ENCODE measurements at regions not wholly inside any gene's neighbourhood (a gene's known extent, or its start where the extent isn't known, plus 50 kb on each side); places are given as distances from the start of the nearest gene placed in this dataset.

GRCh38 chr9:81395676-81396054 lies 293.7 kb downstream of the TLE1 start:
- intact Hi-C loops (cut with micrococcal nuclease; ENCODE audit: unreplicated experiment) = no loop called here
- H3K36me3 ChIP-seq (ENCODE audit: low read depth) = no peaks in the 10 kb centered on the region
- H3K4me2 ChIP-seq = no peak overlapping the region
- H3K27me3 ChIP-seq (ENCODE audit: insufficient read depth, low read depth) = no peaks in the 10 kb centered on the region
- ChIA-PET POLR2A (ENCODE audit: unreplicated experiment) (no interaction called here), CTCF (no interaction called here)
- no peak overlapping the region for H3K27ac ChIP-seq
- H3K4me1 ChIP-seq (replicated peaks; ENCODE audit: insufficient read depth) = peaks cover 13% of the 10 kb centered on the region
- H3K9me2 ChIP-seq (ENCODE audit: insufficient read depth) = 0 out of 2 replicates have a peak, but pooled peaks cover 2% of the 10 kb centered on the region
- no peaks in the 10 kb centered on the region for H3F3A ChIP-seq (ENCODE audit: insufficient read depth, low read depth)
- H3K4me3 ChIP-seq = no peak overlapping the region
- TF ChIP-seq EZH2 (IDR thresholded peaks at IDR 0.05; ENCODE audit: low read depth) (no peak), CTCF (conservative IDR thresholded peaks at IDR 0.05) (no peak)
- H2AFZ ChIP-seq = no peak overlapping the region
- no peaks in the 10 kb centered on the region for H4K20me1 ChIP-seq (ENCODE audit: insufficient read depth)
- no peak for DNase-seq
- no peaks in the 10 kb centered on the region for H3K79me2 ChIP-seq (ENCODE audit: low read depth)
- no TSS peak for BruUV-seq (replicated peaks)
- peaks cover 13% of the 10 kb centered on the region; the same call in 1 of the 2 replicates for H3K9me3 ChIP-seq (ENCODE audit: insufficient read depth, low read depth)

GRCh38 chr9:81394881-81395675 lies 294.3 kb downstream of the TLE1 start:
- no TSS peak for BruUV-seq (replicated peaks)
- peaks cover 3% of the 10 kb centered on the region; the same call in 1 of the 2 replicates for H3F3A ChIP-seq (ENCODE audit: insufficient read depth, low read depth)
- H3K4me2 ChIP-seq = no peak overlapping the region
- no peak overlapping the region for H3K27ac ChIP-seq
- TF ChIP-seq CTCF (conservative IDR thresholded peaks at IDR 0.05) (no peak), EZH2 (IDR thresholded peaks at IDR 0.05; ENCODE audit: low read depth) (no peak)
- H2AFZ ChIP-seq = no peak overlapping the region
- no peaks in the 10 kb centered on the region for H3K36me3 ChIP-seq (ENCODE audit: low read depth)
- ChIA-PET CTCF (no interaction called here), POLR2A (ENCODE audit: unreplicated experiment) (no interaction called here)
- H3K4me3 ChIP-seq = no peak overlapping the region
- 0 out of 2 replicates have a peak, but pooled peaks cover 2% of the 10 kb centered on the region for H3K9me2 ChIP-seq (ENCODE audit: insufficient read depth)
- H3K9me3 ChIP-seq (ENCODE audit: insufficient read depth, low read depth) = peaks cover 13% of the 10 kb centered on the region
- H3K27me3 ChIP-seq (ENCODE audit: insufficient read depth, low read depth) = no peaks in the 10 kb centered on the region
- H3K79me2 ChIP-seq (ENCODE audit: low read depth) = no peaks in the 10 kb centered on the region
- intact Hi-C loops (cut with micrococcal nuclease; ENCODE audit: unreplicated experiment) = no loop called here
- H3K4me1 ChIP-seq (replicated peaks; ENCODE audit: insufficient read depth) = peaks cover 19% of the 10 kb centered on the region
- H4K20me1 ChIP-seq (ENCODE audit: insufficient read depth) = no peaks in the 10 kb centered on the region
- no peak for DNase-seq

GRCh38 chr9:81393985-81394811 lies 295.1 kb downstream of the TLE1 start:
- no peaks in the 10 kb centered on the region for H4K20me1 ChIP-seq (ENCODE audit: insufficient read depth)
- intact Hi-C loops (cut with micrococcal nuclease; ENCODE audit: unreplicated experiment) = no loop called here
- BruUV-seq (replicated peaks) = no TSS peak
- H2AFZ ChIP-seq = no peak overlapping the region
- no peak for DNase-seq
- peaks cover 13% of the 10 kb centered on the region for H3K9me3 ChIP-seq (ENCODE audit: insufficient read depth, low read depth)
- ChIA-PET POLR2A (ENCODE audit: unreplicated experiment) (no interaction called here), CTCF (no interaction called here)
- no peaks in the 10 kb centered on the region for H3K27me3 ChIP-seq (ENCODE audit: insufficient read depth, low read depth)
- H3K4me1 ChIP-seq (replicated peaks; ENCODE audit: insufficient read depth) = peaks cover 27% of the 10 kb centered on the region
- TF ChIP-seq EZH2 (IDR thresholded peaks at IDR 0.05; ENCODE audit: low read depth) = no peak
- TF ChIP-seq CTCF (conservative IDR thresholded peaks at IDR 0.05) = no peak
- H3F3A ChIP-seq (ENCODE audit: insufficient read depth, low read depth) = peaks cover 9% of the 10 kb centered on the region
- no peak overlapping the region for H3K4me2 ChIP-seq
- no peak overlapping the region for H3K4me3 ChIP-seq
- H3K79me2 ChIP-seq (ENCODE audit: low read depth) = no peaks in the 10 kb centered on the region
- H3K36me3 ChIP-seq (ENCODE audit: low read depth) = no peaks in the 10 kb centered on the region
- H3K27ac ChIP-seq = no peak overlapping the region
- H3K9me2 ChIP-seq (ENCODE audit: insufficient read depth) = 0 out of 2 replicates have a peak, but pooled peaks cover 2% of the 10 kb centered on the region
